ENCODE measurements at regions not wholly inside any gene's neighbourhood (a gene's known extent, or its start where the extent isn't known, plus 50 kb on each side); places are given as distances from the start of the nearest gene placed in this dataset.

DNA sequence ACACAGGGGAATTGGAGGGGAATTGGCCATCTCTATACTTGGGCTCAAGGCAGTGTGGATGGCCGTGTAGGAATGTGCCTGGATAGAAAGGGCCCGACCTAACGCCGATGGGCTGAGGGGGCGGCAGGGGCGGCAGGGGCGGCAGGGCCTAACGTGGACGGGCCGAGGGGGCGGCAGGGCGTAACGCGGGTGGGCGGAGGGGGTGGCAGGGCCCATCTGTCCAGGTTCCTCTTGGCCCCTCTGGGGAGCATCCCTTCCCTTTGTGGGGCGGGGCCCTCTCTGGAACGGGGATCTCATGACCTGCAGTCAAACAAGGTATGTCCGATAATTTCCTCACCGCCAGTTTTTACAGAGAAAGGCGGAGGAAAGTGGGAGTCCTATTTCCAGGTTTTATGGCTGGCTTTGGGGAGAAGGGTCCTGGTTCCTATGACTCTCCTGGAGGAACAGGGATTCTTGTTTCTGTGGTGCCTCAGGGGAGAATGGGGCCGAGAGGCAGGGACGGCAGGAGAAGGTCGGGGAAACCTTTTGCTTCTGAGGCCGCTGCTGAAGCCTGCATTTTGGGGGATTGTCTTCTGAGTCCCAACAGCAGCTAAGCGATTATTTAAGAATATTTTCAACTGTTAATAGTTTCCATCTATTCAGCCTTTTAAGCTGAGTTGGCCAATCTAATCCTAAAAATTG is 100.8 kb upstream of the FRMD1 start:
- Mint-ChIP-seq H3K27ac (no peak overlapping the region), H3K27me3 (peaks cover 3 to 12% of the 10 kb centered on the region in 2 donors), H3K9me3 (no peaks in the 10 kb centered on the region), H3K4me1 (no peaks in the 10 kb centered on the region), H3K36me3 (no peaks in the 10 kb centered on the region), H3K4me3 (no peak overlapping the region)
- ChIA-PET POLR2A (interaction anchor here in 1 of 2 donors (0.6 kb wide), 1 partner anchor 50 kb away, joined by 3 read pairs; no protein-coding TSS in a partner anchor), CTCF (no interaction called here)
- DNase-seq, result no peak
- H3K9me3 ChIP-seq, result no peaks in the 10 kb centered on the region
- WGBS (ENCODE audit: insufficient coverage), result 89% methylated on average over 21 of the region's 25 CpGs
- no peaks in the 10 kb centered on the region for H3K36me3 ChIP-seq (ENCODE audit: control insufficient read depth in 2 of 2, extremely low read depth in 1 of 2, insufficient read depth in 1 of 2, low read length in 1 of 2)
- H3K4me1 ChIP-seq (ENCODE audit: control insufficient read depth in 1 of 2, extremely low read depth in 1 of 2, insufficient read depth in 2 of 2, low read length in 2 of 2), result no peaks in the 10 kb centered on the region
- ATAC-seq (replicated peaks in 1 of 4), result no peak
- peaks cover 0 to 15% of the 10 kb centered on the region in 2 experiments for H3K27me3 ChIP-seq (replicated peaks in 1 of 2; ENCODE audit: control insufficient read depth in 2 of 2, extremely low read depth in 1 of 2, insufficient read depth in 2 of 2, low read length in 1 of 2)
- H3K27ac ChIP-seq (ENCODE audit: low read length), result no peak overlapping the region
- H3K4me3 ChIP-seq (ENCODE audit: control insufficient read depth in 1 of 2, extremely low read depth in 1 of 2, low read length in 1 of 2), result no peak overlapping the region

DNA sequence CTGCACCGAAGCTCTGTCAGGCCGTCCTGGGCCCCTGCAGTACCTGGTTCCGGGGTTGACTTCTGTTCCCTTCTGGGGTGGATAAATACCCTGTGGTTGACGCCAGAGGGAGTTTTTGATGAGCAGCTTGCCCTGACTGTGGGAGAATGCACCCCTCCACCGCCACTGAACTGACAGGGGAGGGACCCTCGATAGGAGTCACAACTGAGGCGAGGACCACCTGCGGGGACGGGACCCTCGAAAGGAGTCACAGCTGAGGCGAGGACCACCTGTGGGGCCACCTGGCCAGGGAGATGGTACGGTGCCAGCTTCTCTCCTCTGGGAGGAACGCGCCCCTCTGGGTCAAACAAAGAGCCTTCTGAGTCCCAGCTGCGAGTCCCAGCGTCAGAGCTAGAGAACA is 100.1 kb upstream of the FRMD1 start:
- Mint-ChIP-seq H3K27me3 (peaks cover 3 to 12% of the 10 kb centered on the region in 2 donors), H3K4me3 (no peak overlapping the region)
- no peaks in the 10 kb centered on the region for H3K4me1 ChIP-seq (ENCODE audit: control insufficient read depth in 1 of 2, extremely low read depth in 1 of 2, insufficient read depth in 2 of 2, low read length in 2 of 2)

GRCh38 chr6:168177103-168177891 is 98.3 kb upstream of the FRMD1 start:
- Histone ChIP-seq H3K27me3 (replicated peaks in 1 of 2; ENCODE audit: control insufficient read depth in 2 of 2, extremely low read depth in 1 of 2, insufficient read depth in 2 of 2, low read length in 1 of 2) (peaks cover 0 to 14% of the 10 kb centered on the region in 2 experiments), H3K36me3 (ENCODE audit: control insufficient read depth in 2 of 2, extremely low read depth in 1 of 2, insufficient read depth in 1 of 2, low read length in 1 of 2) (no peaks in the 10 kb centered on the region), H3K4me1 (ENCODE audit: control insufficient read depth in 1 of 2, extremely low read depth in 1 of 2, insufficient read depth in 2 of 2, low read length in 2 of 2) (no peaks in the 10 kb centered on the region), H3K27ac (ENCODE audit: low read length) (no peak overlapping the region), H3K9me3 (no peaks in the 10 kb centered on the region), H3K4me3 (ENCODE audit: control insufficient read depth in 1 of 2, extremely low read depth in 1 of 2, low read length in 1 of 2) (no peak overlapping the region)
- ATAC-seq (replicated peaks in 1 of 4), result no peak
- WGBS (ENCODE audit: insufficient coverage), result 95% methylated on average over 8 of the region's 8 CpGs
- ChIA-PET POLR2A (no interaction called here), CTCF (no interaction called here)
- no peak overlapping the region for H3K27ac Mint-ChIP-seq
- no peak for DNase-seq
- H3K9me3 Mint-ChIP-seq, result no peaks in the 10 kb centered on the region
- H3K27me3 Mint-ChIP-seq, result peaks cover 3 to 12% of the 10 kb centered on the region in 2 donors
- no peak overlapping the region for H3K4me3 Mint-ChIP-seq
- H3K4me1 Mint-ChIP-seq, result no peaks in the 10 kb centered on the region
- no peaks in the 10 kb centered on the region for H3K36me3 Mint-ChIP-seq

More for the DNA sequence above, 100.1 kb upstream of the FRMD1 start:
- ATAC-seq (replicated peaks in 1 of 4) (no peak), DNase-seq (no peak)
- no peaks in the 10 kb centered on the region for H3K9me3 Mint-ChIP-seq
- no peaks in the 10 kb centered on the region for H3K9me3 ChIP-seq
- H3K27me3 ChIP-seq (replicated peaks in 1 of 2; ENCODE audit: control insufficient read depth in 2 of 2, extremely low read depth in 1 of 2, insufficient read depth in 2 of 2, low read length in 1 of 2), result peaks cover 0 to 15% of the 10 kb centered on the region in 2 experiments
- ChIA-PET POLR2A (no interaction called here), CTCF (interaction anchor here in 1 of 2 donors (0.7 kb wide), 1 partner anchor 608 kb away, joined by 3 read pairs; no protein-coding TSS in a partner anchor)
- no peaks in the 10 kb centered on the region for H3K36me3 ChIP-seq (ENCODE audit: control insufficient read depth in 2 of 2, extremely low read depth in 1 of 2, insufficient read depth in 1 of 2, low read length in 1 of 2)
- no peak overlapping the region for H3K27ac ChIP-seq (ENCODE audit: low read length)
- no peaks in the 10 kb centered on the region for H3K36me3 Mint-ChIP-seq
- H3K4me1 Mint-ChIP-seq, result no peaks in the 10 kb centered on the region
- 84% methylated on average over 12 of the region's 16 CpGs for WGBS (ENCODE audit: insufficient coverage)
- no peak overlapping the region for H3K27ac Mint-ChIP-seq
- H3K4me3 ChIP-seq (ENCODE audit: control insufficient read depth in 1 of 2, extremely low read depth in 1 of 2, low read length in 1 of 2), result no peak overlapping the region

DNA sequence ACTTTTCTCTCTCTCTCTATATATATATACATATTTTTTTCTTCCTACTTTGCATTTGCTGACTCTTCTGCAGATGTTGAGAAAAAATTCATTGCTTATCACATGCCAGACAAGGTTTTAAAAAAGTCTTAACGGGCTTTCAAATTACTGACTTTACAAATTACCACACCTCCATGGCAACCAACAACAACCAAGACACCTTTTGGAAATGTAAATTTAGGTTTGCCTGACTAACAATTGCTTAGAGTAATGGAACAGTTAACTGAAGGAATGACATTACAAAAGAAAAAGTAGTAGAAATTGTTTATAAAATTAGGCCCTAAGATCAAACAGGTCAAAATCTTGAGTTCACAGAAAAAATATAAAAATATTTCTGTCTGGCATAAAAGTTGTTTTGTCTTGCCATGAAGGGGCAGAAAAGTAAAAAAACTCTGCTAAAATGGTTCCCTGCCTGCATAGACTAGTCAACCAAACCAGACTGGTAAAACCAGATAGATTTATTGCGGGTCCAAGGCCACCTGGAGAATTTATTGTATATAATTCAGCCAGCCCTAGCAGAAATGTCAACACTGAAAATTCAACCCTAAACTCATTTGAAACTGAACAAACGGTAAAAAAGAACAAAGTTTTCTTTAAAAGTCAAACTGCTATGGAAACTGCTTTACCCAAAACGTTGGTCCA is 92.8 kb upstream of the FRMD1 start:
- CTCF ChIA-PET, result no interaction called here
- ATAC-seq (replicated peaks in 1 of 4), result no peak
- H3K27ac ChIP-seq (ENCODE audit: low read length), result no peak overlapping the region
- DNase-seq, result no peak
- H3K27me3 ChIP-seq (replicated peaks in 1 of 2; ENCODE audit: control insufficient read depth in 2 of 2, extremely low read depth in 1 of 2, insufficient read depth in 2 of 2, low read length in 1 of 2), result no peaks in the 10 kb centered on the region
- H3K9me3 ChIP-seq, result no peaks in the 10 kb centered on the region
- no peak overlapping the region for H3K4me3 Mint-ChIP-seq
- no peaks in the 10 kb centered on the region for H3K36me3 ChIP-seq (ENCODE audit: control insufficient read depth in 2 of 2, extremely low read depth in 1 of 2, insufficient read depth in 1 of 2, low read length in 1 of 2)
- H3K4me1 Mint-ChIP-seq, result no peaks in the 10 kb centered on the region
- WGBS (ENCODE audit: insufficient coverage), result no CpG with 5 or more reads among the region's 4 CpGs
- H3K36me3 Mint-ChIP-seq, result no peaks in the 10 kb centered on the region
- no peak overlapping the region for H3K27ac Mint-ChIP-seq
- POLR2A ChIA-PET, result no interaction called here
- peaks cover 0 to 5% (median 0%) of the 10 kb centered on the region in 3 donors for H3K9me3 Mint-ChIP-seq
- peaks cover 2 to 9% of the 10 kb centered on the region in 2 donors for H3K27me3 Mint-ChIP-seq
- peaks cover 0 to 2% of the 10 kb centered on the region in 2 experiments for H3K4me1 ChIP-seq (ENCODE audit: control insufficient read depth in 1 of 2, extremely low read depth in 1 of 2, insufficient read depth in 2 of 2, low read length in 2 of 2)
- no peak overlapping the region for H3K4me3 ChIP-seq (ENCODE audit: control insufficient read depth in 1 of 2, extremely low read depth in 1 of 2, low read length in 1 of 2)

DNA sequence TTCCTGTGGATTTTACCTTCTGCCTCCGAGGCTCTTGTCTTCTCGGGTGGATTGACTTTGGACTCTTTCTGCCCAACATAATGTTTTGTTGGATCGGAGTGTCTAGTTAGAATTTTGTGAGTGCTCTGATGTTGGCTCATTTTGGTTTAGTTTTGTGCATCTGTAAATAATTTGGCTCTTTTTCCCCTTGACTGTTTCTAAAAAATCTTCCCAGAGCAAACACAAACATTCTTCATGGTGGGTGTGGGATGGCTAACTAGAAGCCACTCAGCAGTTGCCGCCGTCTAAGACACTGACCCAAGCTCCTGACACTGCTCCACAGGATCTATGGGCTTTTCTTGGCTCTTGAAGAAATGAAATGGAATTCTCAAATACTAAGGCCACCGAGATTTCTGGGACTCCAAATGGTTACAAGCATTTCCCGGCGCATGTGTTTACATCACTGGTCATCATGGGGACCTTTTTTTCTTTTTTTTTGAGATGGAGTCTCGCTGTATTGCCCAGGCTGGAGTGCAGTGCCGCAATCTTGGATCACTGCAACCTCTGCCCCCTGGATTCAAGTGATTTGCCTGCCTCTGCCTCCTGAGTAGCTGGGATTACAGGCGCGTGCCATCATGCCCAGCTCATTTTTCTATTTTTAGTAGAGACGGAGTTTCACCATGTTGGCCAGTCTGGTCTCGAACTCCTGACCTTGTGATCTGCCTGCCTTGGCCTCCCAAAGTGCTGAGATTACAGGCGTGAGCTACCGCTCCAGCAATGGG is 92.0 kb upstream of the FRMD1 start:
- no peaks in the 10 kb centered on the region for H3K36me3 Mint-ChIP-seq
- POLR2A ChIA-PET, result no interaction called here
- H3K27ac ChIP-seq (ENCODE audit: low read length), result no peak overlapping the region
- no peaks in the 10 kb centered on the region for H3K9me3 ChIP-seq
- H3K4me1 ChIP-seq (ENCODE audit: control insufficient read depth in 1 of 2, extremely low read depth in 1 of 2, insufficient read depth in 2 of 2, low read length in 2 of 2), result peaks cover 0 to 2% of the 10 kb centered on the region in 2 experiments
- H3K4me3 ChIP-seq (ENCODE audit: control insufficient read depth in 1 of 2, extremely low read depth in 1 of 2, low read length in 1 of 2), result no peak overlapping the region
- H3K27me3 ChIP-seq (replicated peaks in 1 of 2; ENCODE audit: control insufficient read depth in 2 of 2, extremely low read depth in 1 of 2, insufficient read depth in 2 of 2, low read length in 1 of 2), result peaks cover 0 to 3% of the 10 kb centered on the region in 2 experiments
- no peaks in the 10 kb centered on the region for H3K36me3 ChIP-seq (ENCODE audit: control insufficient read depth in 2 of 2, extremely low read depth in 1 of 2, insufficient read depth in 1 of 2, low read length in 1 of 2)
- no peak overlapping the region for H3K27ac Mint-ChIP-seq
- peaks cover 0 to 5% (median 0%) of the 10 kb centered on the region in 3 donors for H3K9me3 Mint-ChIP-seq
- CTCF ChIA-PET, result no interaction called here
- DNase-seq (no peak), ATAC-seq (replicated peaks in 1 of 4) (no peak)
- 75% methylated on average over 9 of the region's 16 CpGs for WGBS (ENCODE audit: insufficient coverage)
- no peaks in the 10 kb centered on the region for H3K4me1 Mint-ChIP-seq
- no peak overlapping the region for H3K4me3 Mint-ChIP-seq
- H3K27me3 Mint-ChIP-seq, result peaks cover 2 to 4% of the 10 kb centered on the region in 2 donors

DNA sequence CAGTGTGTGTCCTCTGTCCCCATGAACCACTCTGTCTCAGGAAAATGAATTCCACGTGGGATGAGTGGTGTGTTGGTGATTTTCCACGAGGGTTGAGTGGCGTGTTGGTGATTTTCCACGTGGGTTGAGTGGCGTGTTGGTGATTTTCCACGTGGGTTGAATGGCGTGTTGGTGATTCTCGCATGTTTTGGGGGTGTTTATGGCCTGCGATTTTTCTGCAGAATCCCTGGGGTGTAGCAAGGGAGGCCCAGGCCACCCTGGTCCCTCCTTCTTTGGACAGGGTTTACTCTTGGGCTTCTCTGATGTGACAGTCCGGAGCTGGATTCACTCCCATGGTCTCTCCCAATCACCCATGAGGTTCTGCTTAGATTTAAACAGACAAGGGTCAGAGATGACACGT is 90.6 kb upstream of the FRMD1 start:
- H3K4me1 ChIP-seq (ENCODE audit: control insufficient read depth in 1 of 2, extremely low read depth in 1 of 2, insufficient read depth in 2 of 2, low read length in 2 of 2), result peaks cover 0 to 2% of the 10 kb centered on the region in 2 experiments
- ATAC-seq (replicated peaks in 1 of 4) (no peak), DNase-seq (no peak)
- H3K9me3 ChIP-seq, result no peaks in the 10 kb centered on the region
- Mint-ChIP-seq H3K9me3 (peaks cover 0 to 5% (median 0%) of the 10 kb centered on the region in 3 donors), H3K4me3 (no peak overlapping the region), H3K36me3 (no peaks in the 10 kb centered on the region), H3K27me3 (peaks cover 2 to 9% of the 10 kb centered on the region in 2 donors), H3K4me1 (no peaks in the 10 kb centered on the region), H3K27ac (no peak overlapping the region)
- H3K27me3 ChIP-seq (replicated peaks in 1 of 2; ENCODE audit: control insufficient read depth in 2 of 2, extremely low read depth in 1 of 2, insufficient read depth in 2 of 2, low read length in 1 of 2), result peaks cover 0 to 10% of the 10 kb centered on the region in 2 experiments
- H3K36me3 ChIP-seq (ENCODE audit: control insufficient read depth in 2 of 2, extremely low read depth in 1 of 2, insufficient read depth in 1 of 2, low read length in 1 of 2), result no peaks in the 10 kb centered on the region
- ChIA-PET POLR2A (no interaction called here), CTCF (no interaction called here)
- no peak overlapping the region for H3K4me3 ChIP-seq (ENCODE audit: control insufficient read depth in 1 of 2, extremely low read depth in 1 of 2, low read length in 1 of 2)
- H3K27ac ChIP-seq (ENCODE audit: low read length), result no peak overlapping the region
- WGBS (ENCODE audit: insufficient coverage), result 90% methylated on average over 2 of the region's 11 CpGs

All from T-cell (primary cell).